ENCODE measurements at regions not wholly inside any gene's neighbourhood (a gene's known extent, or its start where the extent isn't known, plus 50 kb on each side); places are given as distances from the start of the nearest gene placed in this dataset.

DNA sequence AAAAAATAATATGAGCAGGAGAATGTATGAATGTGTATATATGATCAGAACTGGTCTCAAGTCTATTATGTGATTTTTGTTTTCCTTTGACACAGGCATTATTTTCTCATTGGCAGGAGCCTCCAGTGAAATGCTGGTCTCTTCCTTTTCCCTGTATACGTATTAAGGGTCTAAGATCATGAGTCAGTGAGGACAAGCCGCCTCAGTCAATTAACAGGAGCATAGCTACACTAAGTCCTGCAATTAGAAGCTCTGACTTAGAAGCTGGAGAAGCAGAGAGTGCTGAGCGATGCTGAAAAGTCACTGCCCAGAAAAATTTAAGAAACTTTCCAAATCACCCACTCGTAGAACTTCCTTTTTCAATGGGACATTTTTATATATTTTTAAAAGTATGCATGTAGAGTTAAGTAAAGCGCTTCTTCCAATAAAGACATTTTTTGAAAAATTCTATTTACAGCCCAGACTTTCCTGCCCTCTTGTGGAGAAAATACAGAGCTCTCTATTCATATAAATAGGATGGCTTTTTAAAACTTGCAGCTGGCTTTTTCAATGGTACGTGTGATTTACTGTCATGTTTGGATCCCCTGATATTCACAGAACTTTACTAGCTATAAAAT lies 70.2 kb upstream of the PSMD7 start:
- TF ChIP-seq FOXM1 (CRISPR knock-in tag; IDR thresholded peaks at IDR 0.05), result no peak
- no peak for TF ChIP-seq FOXP1 (IDR thresholded peaks at IDR 0.05)
- TF ChIP-seq FOXP1 (CRISPR knock-in tag; IDR thresholded peaks at IDR 0.05), result no peak
- TF ChIP-seq ZNF530 (CRISPR knock-in tag; IDR thresholded peaks at IDR 0.05; ENCODE audit: low read depth), result no peak
- TF ChIP-seq, protein P1, sequence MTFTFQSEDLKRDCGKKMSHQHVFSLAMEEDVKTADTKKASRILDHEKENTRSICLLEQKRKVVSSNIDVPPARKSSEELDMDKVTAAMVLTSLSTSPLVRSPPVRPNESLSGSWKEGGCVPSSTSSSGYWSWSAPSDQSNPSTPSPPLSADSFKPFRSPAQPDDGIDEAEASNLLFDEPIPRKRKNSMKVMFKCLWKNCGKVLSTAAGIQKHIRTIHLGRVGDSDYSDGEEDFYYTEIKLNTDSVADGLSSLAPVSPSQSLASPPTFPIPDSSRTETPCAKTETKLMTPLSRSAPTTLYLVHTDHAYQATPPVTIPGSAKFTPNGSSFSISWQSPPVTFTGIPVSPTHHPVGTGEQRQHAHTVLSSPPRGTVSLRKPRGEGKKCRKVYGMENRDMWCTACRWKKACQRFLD (CRISPR knock-in tag; IDR thresholded peaks at IDR 0.05; ENCODE audit: borderline replicate concordance), result no peak
- no peak for TF ChIP-seq SMARCE1 (IDR thresholded peaks at IDR 0.05; ENCODE audit: borderline replicate concordance)
- TF ChIP-seq CHCHD3 (CRISPR knock-in tag; IDR thresholded peaks at IDR 0.05), result no peak
- TF ChIP-seq KMT2A (CRISPR knock-in tag; IDR thresholded peaks at IDR 0.05), result no peak
- no peak for TF ChIP-seq TGIF2 (CRISPR knock-in tag; IDR thresholded peaks at IDR 0.05)
- TF ChIP-seq ZNF7 (CRISPR knock-in tag; IDR thresholded peaks at IDR 0.05), result no peak

Measured in HepG2 (cell line).